ENCODE measurements at regions not wholly inside any gene's neighbourhood (a gene's known extent, or its start where the extent isn't known, plus 50 kb on each side); places are given as distances from the start of the nearest gene placed in this dataset.

GRCh38 chr1:201682964-201683363 lies 144.0 kb downstream of the NAV1 start (continued):
- TF ChIP-seq CEBPZ (IDR thresholded peaks at IDR 0.05; ENCODE audit: low read depth, low read length) = no peak
- TF ChIP-seq SIX5 (IDR thresholded peaks at IDR 0.05; ENCODE audit: low read depth, low read length, severe bottlenecking) = no peak
- no peak for TF ChIP-seq ZNF384 (IDR thresholded peaks at IDR 0.05; ENCODE audit: borderline replicate concordance, low read depth, low read length)
- TF ChIP-seq REST (IDR thresholded peaks at IDR 0.05; ENCODE audit: low read depth, low read length) = no peak
- TF ChIP-seq MAX (IDR thresholded peaks at IDR 0.05; ENCODE audit: low read depth, low read length) = no peak
- TF ChIP-seq RCOR1 (conservative IDR thresholded peaks at IDR 0.05; ENCODE audit: low read depth, low read length) = no peak
- no peak for TF ChIP-seq ZNF24 (IDR thresholded peaks at IDR 0.05)
- no peak for TF ChIP-seq MLLT1 (IDR thresholded peaks at IDR 0.05)
- no peak for TF ChIP-seq POLR2AphosphoS5 (IDR thresholded peaks at IDR 0.05; ENCODE audit: low read length)
- no peak for TF ChIP-seq NFYA (IDR thresholded peaks at IDR 0.05; ENCODE audit: borderline replicate concordance, low read depth, low read length)
- TF ChIP-seq CBX5 (IDR thresholded peaks at IDR 0.05; ENCODE audit: low read depth) = no peak

Measured in GM12878 (cell line).